Liver (tissue), 8 donors: ENCODE measurements at regions not wholly inside any gene's neighbourhood (a gene's known extent, or its start where the extent isn't known, plus 50 kb on each side); places are given as distances from the start of the nearest gene placed in this dataset.

Source experiments
- DNase-seq: peaks from one replicate; pipeline ENCODE4 v3.0.0-alpha.2; 2017; ENCODE audit warnings: low spot score
- H3K27ac ChIP-seq, 2 donors: one replicate each; pipeline ENCODE4 v1.7.0; 2013; ENCODE audit warnings: inconsistent platforms in 2 of 2, low read length in 2 of 2, control low read depth in 1 of 2, low read depth in 1 of 2, mild to moderate bottlenecking in 1 of 2
- H3K27me3 ChIP-seq, 4 donors: one replicate each; pipeline versions ENCODE4 v1.6.1 to v1.7.0; 2013; ENCODE audit warnings: low read length in 3 of 4, inconsistent platforms in 1 of 4, mild to moderate bottlenecking in 1 of 4, moderate library complexity in 1 of 4; ENCODE audit not compliant: control insufficient read depth in 4 of 4, insufficient read depth in 4 of 4
- H3K36me3 ChIP-seq, 4 donors: one replicate each; pipeline versions ENCODE4 v1.6.1 to v1.7.0; 2013; ENCODE audit warnings: low read length in 3 of 4, mild to moderate bottlenecking in 3 of 4, low read depth in 1 of 4, moderate library complexity in 1 of 4; ENCODE audit not compliant: control insufficient read depth in 4 of 4, insufficient read depth in 3 of 4
- H3K4me1 ChIP-seq, 4 donors: one replicate each; pipeline versions ENCODE4 v1.6.1 to v1.7.0; 2013; ENCODE audit warnings: low read length in 3 of 4, mild to moderate bottlenecking in 3 of 4, moderate library complexity in 1 of 4; ENCODE audit not compliant: control insufficient read depth in 4 of 4, insufficient read depth in 4 of 4
- H3K4me3 ChIP-seq, 3 donors: one replicate each; pipeline versions ENCODE4 v1.6.1 to v1.7.0; 2013; ENCODE audit warnings: low read length in 3 of 3, control low read depth in 1 of 3, low read depth in 1 of 3, mild to moderate bottlenecking in 1 of 3
- H3K9ac ChIP-seq, 2 donors: one replicate each; pipeline ENCODE4 v1.7.0; 2013; ENCODE audit warnings: low read length in 2 of 2, mild to moderate bottlenecking in 2 of 2, moderate library complexity in 2 of 2, control low read depth in 1 of 2, low read depth in 1 of 2
- H3K9me3 ChIP-seq, 4 donors: one replicate each; pipeline versions ENCODE4 v1.6.1 to v1.7.0; 2013; ENCODE audit warnings: low read length in 3 of 4; ENCODE audit not compliant: control insufficient read depth in 4 of 4
- ATF3 ChIP-seq: IDR thresholded peaks from 2 replicates; pipeline ENCODE4 v1.6.1; 2016; ENCODE audit warnings: antibody characterized with exemption
- CTCF ChIP-seq: fragments of 150-350 bp; IDR thresholded peaks from 2 replicates; pipeline ENCODE4 v1.5.1; 2017; ENCODE audit warnings: improper control_type of control experiment, low read depth, low read length; ENCODE audit not compliant: missing input control
- EGR1 ChIP-seq, 2 donors: IDR thresholded peaks; 2 replicates each; pipeline ENCODE4 v1.6.1; 2016 to 2018; ENCODE audit warnings: antibody characterized with exemption in 2 of 2, low read depth in 2 of 2
- FOXA1 ChIP-seq: IDR thresholded peaks from 2 replicates; pipeline ENCODE4 v1.6.1; 2016; ENCODE audit warnings: antibody characterized with exemption
- FOXA2 ChIP-seq: IDR thresholded peaks from 2 replicates; pipeline ENCODE4 v1.6.1; 2016; ENCODE audit warnings: antibody characterized with exemption
- GABPA ChIP-seq, 2 donors: IDR thresholded peaks in 1 of 2; conservative IDR thresholded peaks in 1 of 2; 2 replicates each; pipeline ENCODE4 v1.6.1; 2016; ENCODE audit warnings: antibody characterized with exemption in 2 of 2, mild to moderate bottlenecking in 1 of 2, moderate library complexity in 1 of 2
- HNF4A ChIP-seq, 2 donors: conservative IDR thresholded peaks; 2 replicates each; pipeline ENCODE4 v1.6.1; 2016; ENCODE audit warnings: antibody characterized with exemption in 2 of 2, mild to moderate bottlenecking in 2 of 2
- HNF4G ChIP-seq: IDR thresholded peaks from 2 replicates; pipeline ENCODE4 v1.6.1; 2016; ENCODE audit warnings: antibody characterized with exemption
- JUND ChIP-seq, 2 donors: IDR thresholded peaks; 2 replicates each; pipeline ENCODE4 v1.6.1; 2016; ENCODE audit warnings: antibody characterized with exemption in 2 of 2
- MAX ChIP-seq: IDR thresholded peaks from 2 replicates; pipeline ENCODE4 v1.6.1; 2016; ENCODE audit warnings: antibody characterized with exemption
- NR2F2 ChIP-seq: IDR thresholded peaks from 2 replicates; pipeline ENCODE4 v1.6.1; 2016; ENCODE audit warnings: antibody characterized with exemption
- RAD21 ChIP-seq, 2 donors: IDR thresholded peaks; 2 replicates each; pipeline ENCODE4 v1.6.1; 2016; ENCODE audit warnings: antibody characterized with exemption in 2 of 2, mild to moderate bottlenecking in 2 of 2
- RXRA ChIP-seq, 2 donors: IDR thresholded peaks; 2 replicates each; pipeline ENCODE4 v1.6.1; 2017 to 2018; ENCODE audit warnings: antibody characterized with exemption in 2 of 2, mild to moderate bottlenecking in 1 of 2
- SP1 ChIP-seq: IDR thresholded peaks from 2 replicates; pipeline ENCODE4 v1.6.1; 2018; ENCODE audit warnings: antibody characterized with exemption, mild to moderate bottlenecking
- TAF1 ChIP-seq: conservative IDR thresholded peaks from 2 replicates; pipeline ENCODE4 v1.6.1; 2016; ENCODE audit warnings: antibody characterized with exemption, mild to moderate bottlenecking
- YY1 ChIP-seq: IDR thresholded peaks from 2 replicates; pipeline ENCODE4 v1.6.1; 2016; ENCODE audit warnings: antibody characterized with exemption, mild to moderate bottlenecking
- ZBTB33 ChIP-seq: IDR thresholded peaks from 2 replicates; pipeline ENCODE4 v1.6.1; 2016; ENCODE audit warnings: antibody characterized with exemption
- WGBS: extraction: QIAGEN DNeasy Blood & Tissue Kit; methylation state at CpG from one replicate; pipeline ENCODE4 v1.1.7; 2013; 5-methylcytosine and 5-hydroxymethylcytosine counted together
- donor health status: healthy.
- donor health status: healthy.
- donor health status: healthy.
- donor health status: healthy.
- donor health status: healthy.

GRCh38 chr13:21938636-21939035, 267.8 kb downstream of the FGF9 start:
- Histone ChIP-seq H3K27ac (no peak overlapping the region), H3K4me3 (no peak overlapping the region), H3K4me1 (no peaks in the 10 kb centered on the region), H3K9me3 (peaks cover 0 to 1% (median 0%) of the 10 kb centered on the region in 4 donors), H3K36me3 (no peaks in the 10 kb centered on the region), H3K27me3 (peaks cover 0 to 5% (median 1%) of the 10 kb centered on the region in 4 donors), H3K9ac (no peak overlapping the region)
- WGBS = 73% methylated on average over 7 of the region's 7 CpGs
- TF ChIP-seq ZBTB33 (no peak), SP1 (no peak), MAX (no peak), GABPA (IDR thresholded peaks at IDR 0.05 in 1 of 2, conservative IDR thresholded peaks at IDR 0.05 in 1 of 2) (no peak), RXRA (IDR thresholded peaks at IDR 0.05) (no peak), JUND (IDR thresholded peaks at IDR 0.05) (no peak), RAD21 (IDR thresholded peaks at IDR 0.05) (no peak), CTCF (no peak), YY1 (no peak), ATF3 (no peak), HNF4G (no peak), EGR1 (IDR thresholded peaks at IDR 0.05; ENCODE audit: low read depth in 2 of 2) (no peak), TAF1 (no peak), HNF4A (conservative IDR thresholded peaks at IDR 0.05) (no peak), NR2F2 (no peak)
- DNase-seq = no peak

- Histone ChIP-seq H3K9me3 (peaks cover 5 to 15% (median 7%) of the 10 kb centered on the region in 4 donors), H3K27me3 (peaks cover 0 to 5% (median 1%) of the 10 kb centered on the region in 4 donors), H3K4me1 (no peaks in the 10 kb centered on the region), H3K4me3 (no peak overlapping the region), H3K36me3 (no peaks in the 10 kb centered on the region), H3K9ac (no peak overlapping the region), H3K27ac (no peak overlapping the region)
- 61% methylated on average over 7 of the region's 7 CpGs for whole genome bisulfite sequencing
- DNase-seq = no peak
- no peak for TF ChIP-seq ATF3
Observed at GRCh38 chr13:21942061-21942460, 271.2 kb downstream of the FGF9 start.

GRCh38 chr13:21944610-21945009, 273.7 kb downstream of the FGF9 start:
- Histone ChIP-seq H3K9ac (no peak overlapping the region), H3K4me1 (no peaks in the 10 kb centered on the region), H3K27me3 (peaks cover 0 to 5% (median 0%) of the 10 kb centered on the region in 4 donors), H3K4me3 (no peak overlapping the region), H3K27ac (no peak overlapping the region), H3K36me3 (no peaks in the 10 kb centered on the region), H3K9me3 (peaks cover 5 to 15% (median 7%) of the 10 kb centered on the region in 4 donors)
- no peak for DNase-seq
- no peak for TF ChIP-seq RXRA (IDR thresholded peaks at IDR 0.05)
- TF ChIP-seq HNF4A (conservative IDR thresholded peaks at IDR 0.05) = no peak
- TF ChIP-seq ZBTB33 = no peak
- TF ChIP-seq RAD21 (IDR thresholded peaks at IDR 0.05) = no peak
- no peak for TF ChIP-seq CTCF
- no peak for TF ChIP-seq FOXA1
- TF ChIP-seq GABPA (IDR thresholded peaks at IDR 0.05 in 1 of 2, conservative IDR thresholded peaks at IDR 0.05 in 1 of 2) = no peak
- TF ChIP-seq FOXA2 = no peak
- no peak for TF ChIP-seq NR2F2
